Gastroesophageal sphincter (tissue), 4 donors: ENCODE measurements at regions not wholly inside any gene's neighbourhood (a gene's known extent, or its start where the extent isn't known, plus 50 kb on each side); places are given as distances from the start of the nearest gene placed in this dataset.

Experiments used
- ATAC-seq: fragments of 150-250 bp; one replicate; pipeline ENCODE4 v1.9.1; 2016; ENCODE audit warnings: mild to moderate bottlenecking, moderate library complexity
- H3K27ac ChIP-seq, 4 donors: fragments of 200-600 bp; sonication (generic) in 3 of 4; 1 replicate in 3 of 4; 2 replicates in 1 of 4; pipeline ENCODE4 v1.5.1; 2016 to 2019
- H3K27me3 ChIP-seq: fragments of 200-600 bp; sonication (generic); one replicate; pipeline ENCODE4 v1.5.1; 2019
- H3K36me3 ChIP-seq, 2 donors: fragments of 200-600 bp; sonication (generic); one replicate each; pipeline ENCODE4 v1.5.1; 2019; ENCODE audit warnings: control low read depth in 1 of 2
- H3K4me1 ChIP-seq, 3 donors: fragments of 200-600 bp; sonication (generic); 1 replicate in 2 of 3; 2 replicates in 1 of 3; pipeline ENCODE4 v1.5.1; 2016 to 2019; ENCODE audit warnings: control low read depth in 2 of 3
- H3K4me3 ChIP-seq, 2 donors: fragments of 200-600 bp; sonication (generic); one replicate each; pipeline ENCODE4 v1.5.1; 2019; ENCODE audit warnings: mild to moderate bottlenecking in 1 of 2, moderate library complexity in 1 of 2
- H3K9me3 ChIP-seq, 3 donors: fragments of 200-600 bp; sonication (generic); one replicate each; pipeline ENCODE4 v1.5.1; 2017 to 2019; ENCODE audit warnings: control low read depth in 2 of 3
- CTCF ChIP-seq, 4 experiments: fragments of 200-600 bp in 2 of 4; fragments of 450-650 bp in 2 of 4; sonication (generic) in 1 of 4; IDR thresholded peaks; one replicate each; pipeline ENCODE4 v1.5.1; 2017 to 2019; ENCODE audit warnings: antibody characterized with exemption in 4 of 4, mild to moderate bottlenecking in 2 of 4, moderate library complexity in 2 of 4
- EP300 ChIP-seq: sonication (generic); formaldehyde crosslinking; IDR thresholded peaks from one replicate; pipeline ENCODE4 v1.6.1; 2017; ENCODE audit warnings: antibody characterized with exemption, mild to moderate bottlenecking
- POLR2A ChIP-seq, 2 donors: fragments of 450-650 bp; IDR thresholded peaks; one replicate each; pipeline ENCODE4 v1.6.1; 2017; ENCODE audit warnings: antibody characterized with exemption in 2 of 2, mild to moderate bottlenecking in 2 of 2, moderate library complexity in 1 of 2
- POLR2AphosphoS5 ChIP-seq: sonication (generic); formaldehyde crosslinking; IDR thresholded peaks from one replicate; pipeline ENCODE4 v1.6.1; 2017; ENCODE audit warnings: antibody characterized with exemption
- WGBS, 2 donors: methylation state at CpG; one replicate each; pipeline ENCODE4 v1.1.5; 2018; ENCODE audit warnings: low coverage in 1 of 2; 5-methylcytosine and 5-hydroxymethylcytosine counted together

- ATAC-seq, result no peak
- no peak for TF ChIP-seq CTCF (IDR thresholded peaks at IDR 0.05)
- no peak for TF ChIP-seq POLR2AphosphoS5
- TF ChIP-seq POLR2A (IDR thresholded peaks at IDR 0.05), result no peak
- TF ChIP-seq EP300, result no peak
- H3K9me3 ChIP-seq, result peaks cover 0 to 24% (median 0%) of the 10 kb centered on the region in 3 donors
- no peaks in the 10 kb centered on the region for H3K27me3 ChIP-seq
- 88 to 94% methylated on average over 5 to 6 of the region's 6 CpGs for WGBS, 2 donors
- H3K4me1 ChIP-seq, result no peaks in the 10 kb centered on the region
- H3K36me3 ChIP-seq, result no peaks in the 10 kb centered on the region
- H3K4me3 ChIP-seq, result no peak overlapping the region
- no peak overlapping the region for H3K27ac ChIP-seq
Observed at GRCh38 chr11:45062974-45063635, 83.3 kb upstream of the PRDM11 start.

- Histone ChIP-seq H3K4me3 (no peak overlapping the region), H3K4me1 (no peaks in the 10 kb centered on the region), H3K27me3 (no peaks in the 10 kb centered on the region), H3K27ac (no peak overlapping the region), H3K36me3 (no peaks in the 10 kb centered on the region), H3K9me3 (peaks cover 0 to 24% (median 0%) of the 10 kb centered on the region in 3 donors)
- WGBS, 2 donors, result 100% methylated on average over 1 of the region's 1 CpG; no CpG with 5 or more reads in 1 of the 2 donors
- no peak for ATAC-seq
- TF ChIP-seq CTCF (IDR thresholded peaks at IDR 0.05) (no peak), POLR2A (IDR thresholded peaks at IDR 0.05) (no peak), POLR2AphosphoS5 (no peak), EP300 (no peak)
Observed at GRCh38 chr11:45063669-45064068, 82.8 kb upstream of the PRDM11 start.

GRCh38 chr11:45067966-45068365, 78.5 kb upstream of the PRDM11 start:
- H3K4me3 ChIP-seq, result no peak overlapping the region
- H3K36me3 ChIP-seq, result no peaks in the 10 kb centered on the region
- TF ChIP-seq CTCF (IDR thresholded peaks at IDR 0.05) (no peak), POLR2A (IDR thresholded peaks at IDR 0.05) (no peak), POLR2AphosphoS5 (no peak), EP300 (no peak)
- H3K27me3 ChIP-seq, result no peaks in the 10 kb centered on the region
- no peak overlapping the region for H3K27ac ChIP-seq
- no peak for ATAC-seq
- peaks cover 0 to 20% (median 0%) of the 10 kb centered on the region in 3 donors for H3K9me3 ChIP-seq
- H3K4me1 ChIP-seq, result no peaks in the 10 kb centered on the region
- WGBS, 2 donors, result 80% methylated on average over 1 of the region's 1 CpG; no CpG with 5 or more reads in 1 of the 2 donors

GRCh38 chr11:45071232-45071631, 75.2 kb upstream of the PRDM11 start:
- H3K9me3 ChIP-seq, result peaks cover 0 to 5% (median 0%) of the 10 kb centered on the region in 3 donors
- H3K36me3 ChIP-seq, result no peaks in the 10 kb centered on the region
- H3K4me3 ChIP-seq, result no peak overlapping the region
- H3K27ac ChIP-seq, result no peak overlapping the region
- no peak for TF ChIP-seq EP300
- TF ChIP-seq POLR2AphosphoS5, result no peak
- no peak for TF ChIP-seq CTCF (IDR thresholded peaks at IDR 0.05)
- no peak for TF ChIP-seq POLR2A (IDR thresholded peaks at IDR 0.05)
- 100% methylated on average over 1 of the region's 1 CpG for WGBS, 2 donors
- no peak for ATAC-seq
- H3K27me3 ChIP-seq, result no peaks in the 10 kb centered on the region
- H3K4me1 ChIP-seq, result no peaks in the 10 kb centered on the region

- TF ChIP-seq POLR2AphosphoS5 (no peak), CTCF (IDR thresholded peaks at IDR 0.05) (no peak), POLR2A (IDR thresholded peaks at IDR 0.05) (no peak), EP300 (no peak)
- H3K27ac ChIP-seq, result no peak overlapping the region
Observed at GRCh38 chr11:45073685-45074141, 72.7 kb upstream of the PRDM11 start.

More at GRCh38 chr11:45073685-45074141, 72.7 kb upstream of the PRDM11 start:
- WGBS, 2 donors, result 40 to 62% methylated on average over 4 to 5 of the region's 11 CpGs
- ATAC-seq, result no peak
- H3K36me3 ChIP-seq, result no peaks in the 10 kb centered on the region
- peaks cover 0 to 3% (median 0%) of the 10 kb centered on the region in 3 donors for H3K4me1 ChIP-seq
- H3K9me3 ChIP-seq, result no peaks in the 10 kb centered on the region
- H3K4me3 ChIP-seq, result no peak overlapping the region
- H3K27me3 ChIP-seq, result no peaks in the 10 kb centered on the region
